ENCODE measurements at regions not wholly inside any gene's neighbourhood (a gene's known extent, or its start where the extent isn't known, plus 50 kb on each side); places are given as distances from the start of the nearest gene placed in this dataset.
"Not testable (repeated sequence)": the region's sequence is repeated elsewhere in the genome, so short reads cannot be mapped to it uniquely, and the experiment has no call there.

- TF ChIP-seq POLR2A (IDR thresholded peaks at IDR 0.05) (no peak), POLR2AphosphoS5 (IDR thresholded peaks at IDR 0.05) (no peak), CTCF (IDR thresholded peaks at IDR 0.05) (no peak)
- intact Hi-C loops (cut with DNase I; ENCODE audit: low total_unique reads): no loop called here
- H3K4me3 ChIP-seq: no peak overlapping the region
- DNase-seq (ENCODE audit: low spot score in 2 of 2): no peak
- H3K27ac ChIP-seq: no peak overlapping the region
- H3K36me3 ChIP-seq: no peaks in the 10 kb centered on the region
- H3K4me1 ChIP-seq: no peaks in the 10 kb centered on the region
- H3K9me3 ChIP-seq: no peaks in the 10 kb centered on the region
- no peaks in the 10 kb centered on the region for H3K27me3 ChIP-seq
Observed at GRCh38 chr2:60350791-60351190, 202.7 kb downstream of the BCL11A start.

- H3K36me3 ChIP-seq: no peaks in the 10 kb centered on the region
- H3K4me3 ChIP-seq: no peak overlapping the region
- H3K4me1 ChIP-seq: no peaks in the 10 kb centered on the region
- H3K27ac ChIP-seq: no peak overlapping the region
- H3K9me3 ChIP-seq: no peaks in the 10 kb centered on the region
- H3K27me3 ChIP-seq: no peaks in the 10 kb centered on the region
- no peak for TF ChIP-seq CTCF (IDR thresholded peaks at IDR 0.05)
- no peak for TF ChIP-seq POLR2AphosphoS5 (IDR thresholded peaks at IDR 0.05)
- no peak for TF ChIP-seq POLR2A (IDR thresholded peaks at IDR 0.05)
- intact Hi-C loops (cut with DNase I; ENCODE audit: low total_unique reads): no loop called here
- DNase-seq (ENCODE audit: low spot score in 2 of 2): no peak
Observed at GRCh38 chr2:60347781-60348180, 205.7 kb downstream of the BCL11A start.

GRCh38 chr2:60342491-60342890, 211.0 kb downstream of the BCL11A start:
- H3K36me3 ChIP-seq; DNase-seq (ENCODE audit: low spot score in 2 of 2); H3K4me3 ChIP-seq; H3K4me1 ChIP-seq; H3K27ac ChIP-seq; intact Hi-C loops (cut with DNase I; ENCODE audit: low total_unique reads); H3K9me3 ChIP-seq; H3K27me3 ChIP-seq: not testable (repeated sequence)

- no peak for TF ChIP-seq CTCF (IDR thresholded peaks at IDR 0.05)
- TF ChIP-seq POLR2AphosphoS5 (IDR thresholded peaks at IDR 0.05): no peak
- TF ChIP-seq POLR2A (IDR thresholded peaks at IDR 0.05): no peak
- H3K27me3 ChIP-seq: no peaks in the 10 kb centered on the region
- no peak overlapping the region for H3K4me3 ChIP-seq
Observed at GRCh38 chr2:60341151-60341550, 212.3 kb downstream of the BCL11A start.

GRCh38 chr2:60339286-60339685, 214.2 kb downstream of the BCL11A start:
- no peak for DNase-seq (ENCODE audit: low spot score in 2 of 2)
- intact Hi-C loops (cut with DNase I; ENCODE audit: low total_unique reads): loop anchor here (10.0 kb wide), 1 partner anchor 156 kb away; no protein-coding TSS in a partner anchor

More at GRCh38 chr2:60341151-60341550, 212.3 kb downstream of the BCL11A start:
- intact Hi-C loops (cut with DNase I; ENCODE audit: low total_unique reads): no loop called here
- H3K4me1 ChIP-seq: no peaks in the 10 kb centered on the region
- no peak overlapping the region for H3K27ac ChIP-seq
- DNase-seq (ENCODE audit: low spot score in 2 of 2): no peak
- no peaks in the 10 kb centered on the region for H3K9me3 ChIP-seq
- H3K36me3 ChIP-seq: no peaks in the 10 kb centered on the region

More at GRCh38 chr2:60339286-60339685, 214.2 kb downstream of the BCL11A start:
- Histone ChIP-seq H3K27me3 (no peaks in the 10 kb centered on the region), H3K9me3 (no peaks in the 10 kb centered on the region), H3K4me3 (no peak overlapping the region), H3K27ac (no peak overlapping the region), H3K36me3 (no peaks in the 10 kb centered on the region), H3K4me1 (no peaks in the 10 kb centered on the region)
- TF ChIP-seq POLR2A (IDR thresholded peaks at IDR 0.05) (no peak), POLR2AphosphoS5 (IDR thresholded peaks at IDR 0.05) (no peak), CTCF (IDR thresholded peaks at IDR 0.05) (no peak)
